AG09309 (cell line): ENCODE measurements at regions not wholly inside any gene's neighbourhood (a gene's known extent, or its start where the extent isn't known, plus 50 kb on each side); places are given as distances from the start of the nearest gene placed in this dataset.

Experiments
- DNase-seq: peaks from one replicate; pipeline ENCODE4 v3.0.0-alpha.2; 2010; ENCODE audit warnings: low read depth
- H3K4me3 ChIP-seq: 2 replicates; pipeline ENCODE4 v1.5.1; 2011; ENCODE audit warnings: mild to moderate bottlenecking, low read depth, low read length, moderate library complexity; ENCODE audit not compliant: control insufficient read depth
- CTCF ChIP-seq: IDR thresholded peaks from 2 replicates; pipeline ENCODE4 v1.5.1; 2011; ENCODE audit warnings: mild to moderate bottlenecking, low read depth, low read length, inconsistent platforms; ENCODE audit not compliant: insufficient read depth, control insufficient read depth; ENCODE audit errors: missing control alignments

GRCh38 chr3:167913219-167913835 lies 177.8 kb downstream of the SERPINI1 start:
- H3K4me3 ChIP-seq = no peak overlapping the region
- TF ChIP-seq CTCF = no peak
- peak; percentile 13 for DNase-seq

GRCh38 chr3:167909952-167910351 lies 174.4 kb downstream of the SERPINI1 start:
- TF ChIP-seq CTCF = no peak
- no peak for DNase-seq
- no peak overlapping the region for H3K4me3 ChIP-seq

- no peak for TF ChIP-seq CTCF
- no peak overlapping the region for H3K4me3 ChIP-seq
- no peak for DNase-seq
Measured at GRCh38 chr3:167909504-167909896, 174.0 kb downstream of the SERPINI1 start.

DNA sequence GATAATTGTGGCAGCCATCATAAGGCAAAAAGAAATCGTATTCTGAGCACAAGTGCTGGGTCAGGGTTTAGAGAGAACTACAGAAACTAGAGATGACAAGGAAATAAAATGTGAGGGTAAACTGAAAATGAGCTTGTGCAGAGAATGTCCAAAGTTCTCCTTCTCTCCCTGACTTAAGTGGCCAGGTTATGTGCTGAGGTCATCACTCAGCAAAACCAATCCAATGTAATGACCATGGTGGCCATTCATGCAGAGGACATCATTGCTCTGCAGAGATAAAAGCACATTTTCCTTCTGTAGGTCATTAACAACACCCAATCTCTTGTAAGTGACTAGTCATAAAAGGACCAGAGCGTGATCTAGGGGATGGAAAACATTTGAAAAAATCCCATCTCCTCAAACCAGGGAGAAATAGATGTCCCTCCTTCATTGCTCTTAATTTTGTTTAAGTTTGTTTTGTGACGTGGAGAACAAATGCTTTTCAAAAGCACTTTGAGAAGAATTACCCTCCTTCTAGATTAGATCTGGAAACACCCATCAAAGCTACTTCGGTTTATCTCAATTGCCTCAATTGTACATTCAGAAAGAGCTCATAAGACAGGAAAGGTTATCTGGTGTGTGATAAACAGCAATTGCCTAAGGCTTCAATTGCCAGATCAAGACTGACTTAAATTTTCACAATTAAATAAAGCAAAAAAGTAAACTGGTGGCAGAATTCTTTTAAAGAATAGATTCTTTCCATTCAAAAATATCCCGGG lies 173.4 kb downstream of the SERPINI1 start:
- TF ChIP-seq CTCF = no peak
- no peak overlapping the region for H3K4me3 ChIP-seq
- DNase-seq = no peak

DNA sequence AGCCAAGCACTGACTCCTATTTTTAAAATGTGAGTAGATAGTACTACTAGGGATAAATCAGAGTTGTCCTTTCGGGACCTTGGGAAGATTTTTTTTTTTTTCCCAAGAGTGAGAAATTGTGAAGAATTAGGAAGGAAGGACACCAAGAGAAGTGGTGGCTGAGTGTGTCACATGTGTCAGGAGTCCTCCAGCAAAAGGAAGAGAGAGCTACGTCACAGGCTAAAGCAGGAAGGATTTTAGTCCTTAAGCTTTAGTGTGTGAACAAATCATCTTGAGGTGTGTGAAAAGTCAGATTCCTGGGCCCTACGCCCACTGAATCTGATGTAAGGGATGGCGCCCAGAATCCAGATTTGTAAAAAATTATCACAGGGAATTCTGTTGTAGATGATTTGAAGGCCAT lies 172.7 kb downstream of the SERPINI1 start:
- DNase-seq = no peak
- no peak for TF ChIP-seq CTCF
- no peak overlapping the region for H3K4me3 ChIP-seq

GRCh38 chr3:167901138-167901537 lies 165.6 kb downstream of the SERPINI1 start:
- TF ChIP-seq CTCF = no peak
- DNase-seq = no peak
- H3K4me3 ChIP-seq = no peak overlapping the region
